DMS 273 treated with DMSO at 0.1 percent for 48 hours (cell line): ENCODE measurements at regions not wholly inside any gene's neighbourhood (a gene's known extent, or its start where the extent isn't known, plus 50 kb on each side); places are given as distances from the start of the nearest gene placed in this dataset.
"Not testable (repeated sequence)": the region's sequence is repeated elsewhere in the genome, so short reads cannot be mapped to it uniquely, and the experiment has no call there.

Source experiments
- DNase-seq: peaks from one replicate; lab custom pipeline; 2025; lab: John Stamatoyannopoulos, UW

DNA sequence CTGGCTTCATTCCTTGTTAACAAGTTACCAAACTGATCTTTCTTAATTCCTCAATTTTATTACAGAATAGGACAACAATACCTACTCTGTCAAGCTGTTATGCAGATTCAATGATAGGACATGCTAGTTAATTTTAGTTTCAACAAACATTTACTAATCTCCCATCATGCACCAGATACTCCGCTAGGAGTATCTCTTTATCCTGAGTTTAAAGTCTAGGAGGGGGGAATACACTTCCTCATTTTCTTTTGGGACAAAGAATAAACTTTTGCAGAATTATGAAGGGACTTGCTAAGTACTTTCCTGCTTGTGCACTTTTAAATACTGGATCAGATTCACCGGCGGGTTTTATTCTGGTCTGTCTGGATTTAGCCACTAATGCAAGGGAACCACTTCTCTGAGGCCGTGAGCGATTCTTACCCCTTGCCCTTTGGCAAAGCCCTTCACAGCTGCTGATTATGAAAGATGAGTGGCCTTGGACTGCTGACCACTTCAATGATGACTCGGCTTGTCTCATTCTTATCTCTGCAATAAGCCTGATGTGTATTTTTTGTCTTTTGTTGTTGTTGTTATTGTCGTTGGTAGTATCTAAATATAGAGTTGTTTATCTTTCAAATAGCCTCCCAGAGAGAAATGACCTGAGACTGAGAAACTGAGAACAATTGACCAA, 73.9 kb downstream of the RMI1 start:
- DNase-seq: no peak

DNA sequence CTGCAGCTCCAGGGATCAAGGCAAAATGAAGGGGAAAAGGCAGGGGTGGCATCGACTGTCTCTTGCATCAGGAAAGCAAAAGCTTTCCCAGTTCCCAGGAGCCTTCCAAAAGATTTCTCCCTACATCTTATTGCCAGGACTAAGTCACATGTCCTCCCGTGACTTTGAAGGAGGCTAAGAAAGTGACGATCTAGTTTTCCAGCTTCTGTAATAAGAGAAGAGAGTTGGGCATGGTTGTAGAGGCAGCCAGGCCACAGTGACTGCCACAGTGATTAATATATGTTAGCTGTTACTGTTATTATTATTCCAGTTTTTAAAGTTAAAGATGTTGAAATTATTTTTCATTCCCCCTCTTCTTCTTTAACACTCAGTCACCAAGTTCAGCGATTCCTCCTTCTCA, 77.1 kb downstream of the RMI1 start:
- DNase-seq: no peak

DNA sequence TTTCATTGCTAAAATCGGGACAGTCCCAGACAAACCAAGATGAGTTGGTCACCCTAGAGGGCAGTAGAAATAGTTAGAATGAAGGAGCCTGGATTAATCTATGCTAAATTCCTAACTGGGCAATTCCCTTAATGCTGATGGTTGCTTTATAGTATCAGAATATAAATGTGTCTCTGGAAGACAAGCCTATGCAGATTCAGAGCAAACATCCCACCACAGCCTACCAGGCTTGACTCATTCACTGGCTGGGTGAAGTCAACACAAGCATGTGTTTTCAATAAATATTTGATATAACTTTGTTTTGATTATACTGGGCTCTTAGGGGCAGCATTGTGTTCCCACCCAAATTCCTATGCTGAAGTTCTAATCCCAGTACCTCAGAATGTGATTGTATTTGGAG, 79.3 kb downstream of the RMI1 start:
- no peak for DNase-seq

DNA sequence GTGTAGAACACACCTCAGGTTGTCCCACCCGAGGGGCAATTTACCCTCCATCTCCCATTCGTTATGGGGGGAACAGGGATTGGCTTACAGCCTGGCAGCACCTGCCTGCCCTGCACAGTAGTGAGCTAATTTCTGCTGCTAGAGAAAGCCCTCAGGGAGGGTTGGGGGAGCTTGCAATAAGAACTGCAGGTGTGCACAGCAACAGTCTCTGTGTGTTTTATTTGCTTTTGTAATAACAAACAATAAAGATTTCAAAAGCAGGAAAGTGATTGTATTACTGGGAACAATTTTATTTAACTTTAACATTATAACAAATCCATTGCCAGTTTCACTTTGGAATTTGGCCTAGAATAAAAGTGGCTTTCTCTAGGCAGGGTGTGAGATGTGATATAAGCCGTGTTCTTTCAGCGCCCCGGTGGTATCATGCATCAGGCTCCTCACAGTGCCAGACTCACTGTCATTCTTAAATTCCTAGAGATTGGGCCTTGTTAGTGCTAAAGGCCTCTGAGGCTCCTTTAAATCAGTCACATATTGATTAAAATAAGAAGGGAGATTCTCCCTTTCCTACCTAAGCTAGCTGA, 81.1 kb downstream of the RMI1 start:
- DNase-seq: no peak

DNA sequence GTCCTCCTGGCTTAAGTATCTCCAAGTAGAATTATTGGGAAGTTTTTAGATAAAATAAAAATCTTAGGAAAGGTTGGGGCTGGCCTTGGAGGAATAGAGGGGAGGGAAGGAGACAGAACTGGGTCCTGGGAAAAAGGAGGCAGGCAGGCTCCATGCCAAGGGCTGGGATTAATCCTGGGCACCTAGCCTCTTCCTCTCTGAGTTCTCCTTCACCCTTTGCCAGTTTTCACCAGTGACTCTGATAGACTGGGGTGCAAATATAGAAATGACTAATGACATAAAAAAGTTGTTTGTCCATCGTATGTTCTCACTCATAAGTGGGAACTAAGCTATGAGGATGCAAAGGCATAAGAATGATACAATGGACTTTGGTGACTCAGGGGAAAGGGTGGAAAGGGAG, 81.9 kb downstream of the RMI1 start:
- no peak for DNase-seq

DNA sequence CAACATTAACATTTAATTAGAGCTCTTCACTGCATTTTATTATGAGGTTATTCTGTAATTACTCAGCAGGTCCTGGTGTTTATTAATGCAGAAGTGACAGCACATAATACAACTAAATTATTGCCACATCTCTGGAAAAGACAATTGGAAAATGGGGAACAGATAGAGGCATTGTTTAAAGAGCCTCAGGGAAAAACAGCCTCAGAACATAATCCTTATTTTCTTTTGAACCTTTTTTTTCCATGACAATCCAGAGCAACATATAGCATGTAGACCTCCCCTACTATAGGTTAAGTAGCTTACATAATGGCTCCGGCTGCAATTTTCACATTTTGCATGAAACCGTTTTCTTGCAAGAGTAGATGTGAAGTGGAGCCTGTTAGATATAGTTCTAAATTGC, 87.2 kb downstream of the RMI1 start:
- no peak for DNase-seq

DNA sequence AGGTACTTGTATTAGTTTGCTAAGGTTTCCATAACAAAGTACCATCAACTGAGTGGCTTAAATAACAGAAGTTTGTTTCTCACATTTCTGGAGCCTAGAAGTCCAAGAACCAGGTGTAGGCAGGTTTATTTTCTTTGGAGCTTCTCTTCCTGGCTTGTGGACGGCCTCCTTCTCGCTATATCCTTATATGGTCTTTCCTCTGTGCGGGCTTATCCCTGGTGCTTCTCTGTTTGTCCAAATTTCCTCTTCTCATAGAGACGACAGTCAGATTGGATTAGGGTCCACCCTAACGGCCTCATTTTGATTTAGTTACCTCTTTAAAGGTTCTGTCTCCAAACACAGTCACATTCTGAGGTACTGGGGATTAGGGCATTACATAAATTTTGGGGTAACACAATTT, 88.3 kb downstream of the RMI1 start:
- no peak for DNase-seq

DNA sequence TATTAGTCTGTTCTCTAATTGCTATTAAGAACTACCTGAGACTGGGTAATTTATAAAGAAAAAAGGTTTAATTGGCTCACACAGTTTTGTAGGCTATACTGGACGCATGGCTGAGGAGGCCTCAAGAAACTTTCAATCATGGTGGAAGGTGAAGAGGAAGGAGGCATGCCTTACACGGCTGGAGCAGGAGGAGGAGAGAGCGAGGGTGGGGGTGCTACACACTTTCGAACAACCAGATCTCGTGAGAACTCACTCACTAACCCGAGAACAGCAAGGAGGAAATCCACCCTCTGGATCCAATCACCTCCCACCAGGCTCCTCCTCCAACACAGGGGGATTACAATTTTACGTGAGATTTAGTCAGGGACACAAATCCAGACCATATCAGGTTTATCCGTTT, 90.0 kb downstream of the RMI1 start:
- no peak for DNase-seq

DNA sequence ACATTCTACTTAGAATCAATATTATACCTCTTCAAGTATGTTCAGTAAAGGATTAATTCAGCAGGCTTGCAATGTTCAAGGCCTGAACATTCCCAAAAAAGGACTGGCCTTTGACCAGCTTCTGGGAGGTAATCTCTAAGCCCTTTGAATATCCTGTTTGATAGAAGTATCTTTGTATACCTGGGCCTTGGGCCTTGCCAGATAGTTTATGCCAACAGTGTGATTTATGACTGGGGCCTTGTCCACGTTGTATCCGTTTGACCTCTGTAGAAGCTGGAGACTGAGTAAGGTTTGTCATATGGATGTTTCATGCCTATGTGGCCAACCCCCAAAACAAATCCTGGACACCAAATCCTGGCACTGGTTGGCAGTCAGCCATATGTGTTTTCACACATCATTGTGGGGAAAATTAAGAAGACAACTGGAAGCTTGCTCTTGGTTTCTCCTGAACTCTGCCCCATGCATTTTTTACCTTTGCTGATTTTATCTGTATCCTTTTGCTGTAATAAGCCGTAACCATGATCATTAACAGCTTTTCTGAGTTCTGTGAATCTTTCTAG, 92.1 kb downstream of the RMI1 start:
- no peak for DNase-seq

DNA sequence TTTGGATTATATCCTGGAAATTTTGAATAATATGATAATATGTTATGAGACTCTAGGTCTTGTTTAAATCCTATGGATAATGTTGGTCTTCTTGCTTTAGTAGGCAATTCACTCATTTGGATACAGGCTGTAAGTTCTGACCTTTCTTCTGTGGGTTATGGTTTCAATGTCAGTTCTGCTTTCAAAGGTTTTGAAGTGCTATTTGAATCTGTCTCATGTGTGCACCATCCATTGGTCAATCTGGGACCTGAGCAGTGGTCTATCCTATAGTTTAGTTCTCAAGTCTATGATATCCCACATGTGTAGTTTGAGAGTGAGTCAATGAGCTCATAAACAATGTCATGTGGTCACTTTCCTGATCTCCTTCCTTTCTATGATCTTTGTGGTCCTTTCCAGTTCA, 94.4 kb downstream of the RMI1 start:
- no peak for DNase-seq

DNA sequence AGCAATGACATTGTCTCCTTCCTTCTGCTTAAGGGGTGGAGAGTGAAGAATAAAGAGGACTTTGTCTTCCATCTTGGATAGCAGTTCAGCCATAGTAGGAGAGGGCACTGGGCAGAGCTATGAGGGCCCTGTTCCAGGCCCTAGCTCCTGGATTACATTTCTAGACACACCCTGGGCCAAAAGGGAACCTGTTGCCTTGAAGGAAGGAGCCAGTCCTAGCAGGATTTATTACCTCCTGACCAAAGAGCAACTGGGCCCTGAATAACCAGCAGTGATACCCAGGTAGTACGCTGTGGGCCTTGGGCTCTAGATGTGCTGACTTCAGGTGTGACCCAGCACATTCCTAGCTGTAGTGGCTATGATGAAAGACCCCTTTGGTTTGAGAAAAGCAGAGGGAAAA, 95.8 kb downstream of the RMI1 start:
- no peak for DNase-seq

DNA sequence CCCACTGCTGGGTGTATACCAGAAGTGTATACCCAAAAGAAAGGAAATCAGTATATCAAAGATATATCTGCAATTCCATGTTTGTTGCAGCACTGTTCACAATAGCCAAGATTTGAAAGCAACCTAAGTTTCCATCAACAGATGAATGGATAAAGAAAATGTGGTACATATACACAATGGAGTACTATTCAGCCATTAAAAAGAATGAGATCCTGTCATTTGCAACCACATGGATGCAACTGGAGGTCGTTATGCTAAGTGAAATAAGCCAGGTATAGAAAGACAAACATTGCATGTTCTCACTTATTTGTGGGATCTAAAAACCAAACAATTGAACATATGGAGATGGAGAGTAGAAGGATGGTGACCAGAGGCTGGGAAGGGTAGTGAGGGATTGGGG, 97.2 kb downstream of the RMI1 start:
- DNase-seq: not testable (repeated sequence)

DNA sequence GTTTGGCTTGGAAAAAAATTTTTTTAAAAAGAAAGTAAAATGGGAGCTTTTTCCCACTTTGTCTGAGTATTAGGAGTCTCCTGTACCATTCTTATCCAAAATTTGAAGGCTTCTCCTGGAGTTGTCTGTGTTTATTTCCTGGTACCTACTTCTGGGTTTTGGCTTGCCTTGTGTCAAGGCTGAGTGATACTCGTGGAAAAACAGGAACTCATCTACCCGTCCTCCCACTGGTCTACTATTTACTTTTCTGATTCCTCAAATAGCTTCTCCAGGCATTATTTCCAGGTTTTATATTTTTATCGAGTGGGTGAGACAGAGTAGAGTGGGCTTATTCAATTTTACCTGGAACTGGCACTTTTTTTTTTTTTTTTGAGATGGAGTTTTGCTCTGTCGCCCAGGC, 99.4 kb downstream of the RMI1 start:
- no peak for DNase-seq

DNA sequence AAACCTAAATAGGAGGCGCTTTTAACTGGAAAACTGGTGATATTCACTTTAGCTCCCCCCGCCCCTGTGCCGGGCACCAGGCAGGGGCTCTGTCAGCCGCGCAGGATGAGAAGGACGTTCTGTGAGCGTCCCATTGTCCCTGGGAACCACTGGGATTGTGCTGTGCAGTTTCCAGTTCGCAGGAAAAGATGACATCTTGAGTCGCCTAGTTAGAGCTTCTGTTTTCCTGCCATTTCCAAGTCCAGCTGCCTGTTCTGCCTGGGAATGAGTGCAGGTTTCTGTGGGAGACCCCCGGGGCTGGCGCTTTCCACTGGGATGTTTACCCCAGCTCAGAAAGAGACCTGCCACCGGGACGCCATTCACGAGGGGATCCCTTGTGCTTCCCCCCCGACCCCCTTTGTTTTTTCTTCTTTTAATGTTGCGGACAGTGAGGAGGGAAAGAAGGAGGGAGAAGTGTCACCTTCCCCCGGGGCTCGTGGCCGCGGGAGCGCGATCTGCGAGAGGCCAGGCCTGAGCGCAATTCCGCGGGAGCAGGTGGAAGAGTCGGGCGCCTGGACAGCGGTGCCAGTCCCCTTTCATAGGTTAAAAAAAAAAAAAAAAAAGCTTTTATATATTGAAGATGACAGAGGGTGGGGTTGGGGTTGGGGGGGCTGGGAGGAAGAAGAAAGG, 121.5 kb downstream of the RMI1 start:
- DNase-seq: no peak

DNA sequence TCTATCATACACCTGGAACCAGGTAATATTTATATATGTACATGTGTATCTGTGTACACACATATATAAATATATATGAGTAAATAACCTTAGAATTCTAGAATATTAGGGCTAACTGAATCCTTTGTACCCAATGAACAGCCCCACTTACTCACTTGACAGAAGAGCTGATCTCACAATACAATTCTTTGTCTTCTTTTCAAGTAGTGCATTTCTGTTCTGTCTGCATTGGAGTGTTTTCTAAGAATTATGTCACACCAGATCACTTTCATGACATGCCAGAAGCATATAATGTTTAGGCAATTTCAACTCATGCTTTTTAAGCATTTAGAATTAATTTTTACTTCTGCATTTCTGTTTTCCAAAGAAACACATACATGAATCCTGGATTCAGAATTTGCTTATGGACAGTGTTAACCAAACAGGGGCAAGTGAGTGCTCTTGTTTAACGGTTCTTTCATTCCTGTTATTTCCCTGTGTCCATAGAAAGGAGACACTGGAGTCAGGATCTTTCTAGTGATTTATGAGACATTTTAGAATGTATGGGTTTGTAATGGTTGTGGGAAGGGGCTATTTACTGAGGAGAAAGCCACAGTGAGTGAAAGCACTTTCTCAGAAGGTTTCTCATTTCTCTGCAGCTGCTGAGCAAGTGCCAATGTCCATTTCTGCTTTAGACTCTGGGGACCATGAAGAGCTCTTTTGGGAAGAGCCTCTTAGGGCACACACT, 123.2 kb downstream of the RMI1 start:
- DNase-seq: no peak

DNA sequence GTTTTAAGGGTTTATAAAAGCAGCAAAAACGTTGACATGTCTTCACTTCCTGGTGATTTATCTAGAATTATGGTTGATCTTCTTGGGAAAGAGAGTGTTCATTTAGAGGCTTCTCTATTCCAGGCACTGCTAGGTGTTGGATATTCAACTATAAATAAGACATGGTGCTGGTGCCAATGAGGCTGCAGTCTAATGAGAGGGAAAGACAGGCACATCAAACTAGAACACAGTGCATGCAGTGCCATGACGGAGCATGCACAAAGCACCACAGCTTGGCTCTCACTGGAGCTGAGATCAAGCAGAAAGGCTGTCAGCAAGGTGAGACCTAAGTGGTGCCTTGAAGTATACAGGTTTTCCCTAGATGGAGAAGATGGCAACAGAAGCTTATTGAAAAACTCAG, 126.5 kb downstream of the RMI1 start:
- no peak for DNase-seq

DNA sequence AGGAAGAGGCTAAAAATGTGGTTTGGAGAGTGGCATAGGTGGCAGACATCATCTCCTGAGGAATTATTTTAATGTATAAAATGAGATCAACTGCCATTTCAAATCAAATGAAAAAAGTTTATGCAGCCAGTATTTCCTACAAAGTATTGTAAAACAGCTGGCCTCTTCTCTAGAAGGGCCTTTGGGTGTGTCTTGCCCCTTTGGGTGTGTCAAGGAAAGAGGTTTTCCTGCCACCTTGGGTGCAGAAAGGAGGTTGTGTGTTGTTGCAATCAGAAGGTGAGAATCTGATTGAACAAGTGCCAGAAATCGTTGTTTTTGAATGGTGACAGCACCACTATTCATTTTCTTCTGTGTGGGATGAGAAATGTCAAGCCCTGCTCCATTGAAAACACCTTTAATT, 127.4 kb downstream of the RMI1 start:
- DNase-seq: no peak

DNA sequence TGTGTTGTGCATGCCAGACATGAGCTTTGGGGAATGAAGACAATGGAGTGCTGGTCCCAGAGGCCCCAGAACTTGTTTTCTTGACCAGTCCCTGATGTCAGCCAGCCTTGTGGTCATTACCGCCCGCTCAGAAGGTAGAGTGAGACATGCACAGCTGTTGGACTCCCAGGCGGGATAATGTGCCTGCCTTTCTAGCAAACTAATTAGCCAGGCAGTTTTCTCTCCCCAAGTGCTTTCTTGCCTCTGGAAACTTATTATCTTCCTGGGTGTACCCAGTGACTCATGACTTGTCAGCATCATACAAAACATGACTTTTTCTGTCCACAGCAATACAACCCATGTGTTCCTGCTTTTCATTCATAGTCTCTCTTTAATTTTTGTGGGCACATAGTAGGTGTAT, 131.1 kb downstream of the RMI1 start:
- no peak for DNase-seq

DNA sequence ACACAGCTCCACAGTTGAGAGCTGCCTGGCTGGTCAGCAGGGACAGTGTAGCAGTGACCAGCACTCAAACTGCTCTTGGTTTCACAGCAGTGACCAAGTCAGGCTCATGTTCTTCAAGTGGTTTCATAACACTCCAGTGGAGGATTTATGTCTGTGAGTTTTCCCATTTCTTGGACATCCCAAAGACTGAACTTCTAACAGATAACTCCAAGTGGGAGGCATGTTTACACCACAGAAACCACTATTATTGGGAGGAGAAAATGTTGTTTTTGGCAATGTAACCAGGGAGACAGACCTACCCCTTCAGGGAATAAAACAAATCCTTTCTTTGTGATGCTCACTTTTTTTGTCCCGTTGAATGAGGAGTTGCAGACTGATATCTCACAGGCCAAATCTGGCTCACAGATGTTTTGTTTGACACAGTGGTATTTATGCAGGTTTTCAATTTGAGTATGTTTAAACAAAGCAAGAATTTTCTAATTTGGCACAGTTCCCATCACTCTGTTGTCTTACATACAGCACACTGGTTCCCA, 141.5 kb downstream of the RMI1 start:
- DNase-seq: no peak

DNA sequence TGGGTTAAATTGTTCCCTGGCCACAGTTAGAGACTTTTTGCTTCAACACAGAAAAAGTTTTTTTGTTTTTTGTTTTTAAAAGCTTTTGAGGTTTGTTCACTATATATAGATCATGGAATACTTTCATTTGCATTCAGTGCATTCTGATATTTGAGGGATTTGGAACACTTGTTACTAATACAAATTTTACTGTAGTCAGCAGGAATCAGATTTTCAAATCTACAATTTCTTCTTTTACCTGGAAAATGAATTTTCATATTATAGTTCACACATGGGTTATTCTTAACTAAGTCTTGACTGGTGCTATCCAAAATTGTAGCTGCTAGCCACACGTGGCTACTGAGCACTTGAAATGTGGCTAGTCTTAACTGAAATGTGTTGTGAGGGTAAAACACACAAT, 142.0 kb downstream of the RMI1 start:
- no peak for DNase-seq

DNA sequence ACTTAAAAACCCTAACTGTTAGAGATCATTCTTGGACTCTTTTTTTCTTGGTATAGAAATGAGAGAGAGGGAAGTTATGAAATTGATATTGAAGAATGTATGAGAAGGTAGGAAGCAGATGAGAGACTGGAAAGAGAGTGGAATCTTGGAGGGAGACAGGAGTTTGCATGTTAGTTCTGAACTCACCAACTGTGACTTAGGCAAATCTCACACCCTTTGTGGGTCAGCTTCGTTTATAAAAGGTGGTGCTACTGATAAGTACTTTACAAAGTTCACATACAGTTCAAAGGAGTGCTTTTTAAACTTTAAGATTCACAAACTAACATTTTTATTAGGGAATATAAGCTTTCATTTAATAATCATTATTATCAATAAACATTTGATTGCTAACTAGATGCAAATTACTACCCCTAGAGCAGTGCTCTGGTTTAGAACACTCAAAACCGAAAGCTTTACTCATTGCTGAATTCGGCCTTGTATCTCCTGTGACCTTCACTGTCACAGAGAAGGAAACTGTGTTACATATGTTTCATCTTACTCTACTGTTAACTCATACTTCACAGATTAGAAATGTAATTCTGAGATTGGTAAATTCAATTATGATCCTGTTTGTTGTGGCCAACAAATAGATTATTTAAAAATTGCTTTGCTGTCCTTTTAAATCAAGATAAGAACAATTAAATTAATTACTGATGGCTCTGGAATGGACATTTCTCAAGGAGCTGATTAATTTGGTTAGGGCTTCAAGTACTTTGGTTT, 143.2 kb downstream of the RMI1 start:
- DNase-seq: no peak

DNA sequence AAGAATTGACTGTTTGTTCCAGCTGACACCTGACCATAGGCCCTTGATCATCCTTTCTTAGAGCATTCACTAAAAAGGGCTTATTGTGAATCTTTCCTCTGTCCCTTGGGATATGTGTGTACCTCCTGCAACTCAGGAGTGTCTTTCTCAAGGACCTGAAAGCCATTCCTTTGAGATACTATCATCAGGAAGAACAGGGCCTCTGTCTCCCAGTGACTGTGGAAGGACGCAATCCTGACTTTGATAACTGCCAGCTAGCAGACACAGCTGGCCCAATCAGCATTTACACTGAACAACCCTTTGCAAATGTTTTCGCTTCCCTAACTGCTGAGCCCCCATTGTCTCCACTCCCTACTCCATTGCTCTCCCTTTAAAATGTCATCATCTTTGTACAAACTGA, 144.4 kb downstream of the RMI1 start:
- no peak for DNase-seq
